ENCODE measurements at regions not wholly inside any gene's neighbourhood (a gene's known extent, or its start where the extent isn't known, plus 50 kb on each side); places are given as distances from the start of the nearest gene placed in this dataset.
"Not testable (repeated sequence)": the region's sequence is repeated elsewhere in the genome, so short reads cannot be mapped to it uniquely, and the experiment has no call there.

DNA sequence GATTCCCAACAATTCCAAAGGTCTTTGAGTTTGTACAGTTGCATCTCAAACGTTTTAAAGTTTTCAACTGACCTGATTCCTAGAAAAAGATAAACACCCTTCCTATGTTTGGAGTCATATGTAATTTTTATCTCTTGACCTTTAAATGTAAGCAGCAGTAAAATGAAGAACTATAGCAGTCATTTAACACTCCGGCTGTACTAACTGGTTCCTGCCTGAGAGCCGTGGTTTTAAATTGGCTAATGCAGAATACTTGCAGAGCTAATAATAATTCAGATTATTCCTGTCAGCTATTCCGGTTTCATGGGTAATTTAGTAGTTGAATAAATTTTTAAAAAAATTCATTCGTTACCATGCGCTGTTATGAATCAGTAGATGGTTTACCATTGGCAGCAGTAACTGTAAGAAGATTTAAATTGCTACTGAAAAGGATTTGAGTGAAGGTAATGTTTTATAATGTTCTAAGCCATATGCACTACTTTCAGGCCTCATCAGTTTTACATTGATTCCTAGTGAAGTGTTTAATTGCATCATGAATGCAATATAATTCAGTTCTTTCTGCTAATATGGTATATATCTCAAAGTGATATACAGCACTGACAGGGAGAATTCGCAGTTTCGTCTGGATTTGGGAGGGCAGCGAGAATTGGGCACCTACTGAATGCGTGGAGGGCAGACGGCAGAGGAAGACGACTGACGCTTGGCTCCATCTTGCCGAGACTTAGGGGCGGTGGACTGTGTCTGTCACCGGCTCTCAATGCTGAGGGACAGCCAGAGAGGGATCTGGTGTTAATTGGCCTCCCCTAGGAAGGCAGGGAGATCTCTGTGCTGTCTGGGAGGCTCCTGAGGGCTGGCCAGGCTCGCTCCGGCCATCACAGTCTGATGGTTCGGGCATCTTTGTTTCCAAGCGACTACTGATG is 217.7 kb downstream of the PHETA1 start:
- no peak for DNase-seq

GRCh38 chr12:111150360-111150759 is 218.5 kb downstream of the PHETA1 start:
- no peak for DNase-seq

DNA sequence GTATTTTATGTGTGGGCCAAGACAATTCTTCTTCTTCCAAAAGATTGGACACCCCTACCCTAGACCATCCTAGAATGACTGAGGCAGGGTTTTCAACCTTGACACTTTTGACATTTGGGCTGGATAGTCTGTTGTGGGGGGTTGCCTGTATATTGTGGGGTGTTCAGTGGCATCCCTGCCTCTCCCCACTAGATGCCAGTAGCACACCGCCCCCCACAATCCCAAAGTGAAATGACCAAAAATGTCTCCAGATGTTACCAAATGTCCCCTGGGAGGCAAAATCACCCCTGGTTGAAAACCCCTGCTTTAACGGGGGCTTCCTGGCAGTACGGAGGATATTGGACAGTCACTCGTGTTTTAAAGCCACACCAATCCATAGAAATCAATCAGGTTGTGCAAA is 219.6 kb downstream of the PHETA1 start:
- no peak for DNase-seq

DNA sequence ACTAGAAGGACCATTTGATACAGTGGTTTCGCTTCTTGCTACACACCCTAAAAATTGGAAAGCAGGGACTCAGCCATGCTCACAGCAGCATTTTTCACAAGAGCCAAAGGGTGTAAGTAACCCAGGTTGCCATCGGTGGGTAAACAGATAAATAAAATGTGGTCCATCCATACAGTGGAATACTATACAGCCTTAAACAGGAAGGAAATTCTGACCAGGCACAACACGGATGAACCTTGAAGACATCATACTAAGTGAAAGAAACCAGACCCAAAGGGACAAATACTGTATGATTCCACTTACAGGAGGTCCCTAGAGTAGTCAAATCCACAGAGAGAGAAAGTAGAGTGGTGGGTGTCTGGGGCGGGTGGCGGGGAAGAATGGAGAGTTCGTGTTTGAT is 220.9 kb downstream of the PHETA1 start:
- no peak for DNase-seq

GRCh38 chr12:111143271-111143670 is 222.9 kb upstream of the MYL2 start:
- no peak for DNase-seq

- DNase-seq = no peak
Measured at GRCh38 chr12:111141205-111141604, 220.8 kb upstream of the MYL2 start.

- no peak for DNase-seq
Measured at GRCh38 chr12:111138016-111138415, 217.6 kb upstream of the MYL2 start.

GRCh38 chr12:111135293-111135832 is 215.0 kb upstream of the MYL2 start:
- DNase-seq = no peak

DNA sequence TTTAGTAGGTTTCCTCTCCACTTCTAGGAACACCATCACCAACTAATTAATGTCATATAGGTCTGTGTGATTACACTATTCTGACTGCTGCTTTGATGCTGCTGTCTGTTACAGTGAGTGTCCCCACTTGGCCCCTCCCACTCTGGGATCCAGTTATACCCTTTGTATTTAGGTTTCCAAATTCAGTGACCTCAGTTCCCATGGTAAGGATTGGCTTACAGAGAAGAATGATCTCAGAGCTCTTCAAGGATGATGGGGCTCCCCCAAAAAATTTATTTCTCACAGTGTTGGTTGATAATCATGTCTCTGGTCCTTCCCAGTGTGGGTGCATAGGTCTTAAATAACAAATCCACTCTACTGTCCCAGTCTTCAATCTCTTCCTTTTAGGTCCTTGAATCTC is 210.0 kb upstream of the MYL2 start:
- no peak for DNase-seq

- DNase-seq = no peak
Measured at GRCh38 chr12:111129149-111129767, 208.9 kb upstream of the MYL2 start.

GRCh38 chr12:111126331-111126730 is 206.0 kb upstream of the MYL2 start:
- no peak for DNase-seq

DNA sequence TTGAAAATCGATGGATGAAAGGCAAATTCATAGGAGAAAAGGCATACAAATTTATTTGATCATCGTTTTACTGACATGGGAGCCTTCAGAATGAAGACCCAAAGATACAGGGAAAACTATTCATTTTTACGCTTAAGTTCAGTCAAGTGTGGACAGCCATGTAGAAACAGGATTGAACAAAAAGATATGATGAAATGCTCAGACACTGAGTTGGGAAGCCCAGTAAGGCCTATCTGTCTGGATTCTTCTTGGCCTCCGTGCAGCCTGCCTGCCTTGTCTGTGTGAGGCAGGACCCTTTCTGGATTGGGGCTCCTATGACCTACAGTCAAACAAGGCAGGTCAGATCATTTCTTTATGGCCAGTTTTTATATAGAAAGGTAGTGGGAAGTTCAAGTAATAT is 203.8 kb upstream of the MYL2 start:
- no peak for DNase-seq

DNA sequence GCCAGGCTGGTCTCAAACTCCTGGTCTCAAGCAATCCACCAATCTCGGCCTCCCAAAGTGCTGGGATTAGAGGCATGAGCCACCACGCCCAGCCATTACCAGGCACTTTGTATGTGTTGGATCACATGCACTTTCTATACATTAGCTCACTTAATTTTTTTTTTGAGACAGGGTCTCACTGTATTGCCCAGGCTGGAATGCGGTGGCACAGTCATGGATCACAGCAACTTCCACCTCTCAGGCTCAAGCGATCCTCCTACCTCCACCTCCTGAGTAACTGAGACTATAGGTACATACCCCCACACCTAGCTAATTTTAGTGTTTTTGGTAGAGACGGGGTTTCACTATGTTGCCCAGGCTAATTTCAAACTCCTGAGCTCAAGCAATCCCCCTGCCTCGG is 203.0 kb upstream of the MYL2 start:
- DNase-seq = no peak

DNA sequence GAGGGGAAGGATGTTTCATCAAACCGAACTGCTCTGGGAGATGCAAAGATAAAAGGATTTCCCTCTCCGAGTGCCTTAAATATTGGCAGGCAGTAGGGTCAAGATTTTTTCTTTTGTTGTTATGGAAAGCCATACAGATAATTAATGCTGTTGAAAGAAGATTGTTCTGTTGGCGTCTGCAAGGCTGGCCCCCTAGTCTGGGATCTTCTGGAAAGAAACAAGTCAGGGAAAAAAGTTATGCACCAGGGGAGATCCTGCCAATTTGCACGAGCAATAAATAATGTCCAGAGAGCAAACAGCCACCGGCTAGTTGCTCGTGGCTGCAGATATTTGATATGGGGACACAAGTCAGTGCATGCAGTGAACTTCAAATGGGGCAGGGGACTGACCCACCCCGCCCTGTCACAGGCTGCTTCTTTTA is 202.1 kb upstream of the MYL2 start:
- peak; percentile 93 for DNase-seq

GRCh38 chr12:111121840-111122239 is 201.5 kb upstream of the MYL2 start:
- peak; percentile 60 for DNase-seq

DNA sequence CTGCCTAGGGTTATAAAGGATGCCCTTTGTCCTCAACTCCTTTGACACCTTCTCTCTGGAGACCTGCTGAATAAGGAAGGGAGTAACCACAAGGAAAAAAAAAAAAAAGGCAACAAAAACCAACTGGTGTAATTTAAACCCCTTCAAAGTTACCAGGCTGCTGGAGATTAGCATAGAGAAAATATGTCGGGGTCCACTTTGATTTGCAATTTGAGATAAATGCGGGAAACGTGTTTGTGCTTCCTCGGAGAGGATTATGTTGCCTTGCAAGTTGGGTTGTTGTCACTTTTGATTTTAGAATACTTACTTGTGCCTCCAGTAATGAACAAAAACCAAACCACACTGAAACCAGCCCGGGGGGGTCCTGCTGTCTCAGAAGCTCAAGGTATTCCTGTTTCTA is 200.2 kb upstream of the MYL2 start:
- no peak for DNase-seq

GRCh38 chr12:111117017-111117416 is 196.6 kb upstream of the MYL2 start:
- DNase-seq = no peak

GRCh38 chr12:111113313-111113712 is 192.9 kb upstream of the MYL2 start:
- not testable (repeated sequence) for DNase-seq

DNA sequence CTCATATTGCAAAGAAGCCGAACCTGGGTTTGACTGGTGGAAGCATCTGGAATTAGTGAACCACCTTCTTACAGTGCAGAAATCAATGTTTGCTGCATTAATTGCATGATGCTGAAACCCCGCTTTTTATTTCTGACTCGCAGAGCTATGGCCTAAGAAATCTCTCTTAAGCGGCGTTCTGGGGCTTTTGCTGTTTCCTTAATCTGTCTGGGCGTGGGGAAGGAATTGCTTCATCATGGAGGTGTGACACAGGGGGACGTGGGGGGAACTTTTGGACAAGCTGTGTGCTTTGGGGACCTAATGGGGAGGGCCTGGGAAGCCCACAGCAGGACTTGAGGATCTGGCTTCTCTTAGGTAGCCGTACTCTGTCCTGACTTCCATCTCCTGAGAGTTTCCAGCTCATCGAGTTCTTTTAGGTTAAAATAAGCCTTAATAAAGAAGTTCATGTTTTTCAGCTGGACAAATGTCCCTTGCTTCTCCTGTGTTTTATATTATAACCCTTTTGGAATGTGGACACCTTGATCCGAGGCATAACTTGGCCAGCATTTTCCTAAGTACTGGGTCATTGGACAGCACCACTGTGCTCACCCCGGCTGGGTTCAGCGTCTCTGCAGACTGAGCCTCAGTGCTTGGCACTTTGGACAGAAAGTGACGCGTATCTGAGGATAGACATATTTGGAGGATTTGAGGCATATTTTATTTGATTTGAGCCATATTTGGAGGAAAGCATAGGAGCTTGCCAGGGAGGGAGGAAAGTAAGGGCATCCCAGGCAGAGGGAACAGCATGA is 192.1 kb upstream of the MYL2 start:
- no peak for DNase-seq

DNA sequence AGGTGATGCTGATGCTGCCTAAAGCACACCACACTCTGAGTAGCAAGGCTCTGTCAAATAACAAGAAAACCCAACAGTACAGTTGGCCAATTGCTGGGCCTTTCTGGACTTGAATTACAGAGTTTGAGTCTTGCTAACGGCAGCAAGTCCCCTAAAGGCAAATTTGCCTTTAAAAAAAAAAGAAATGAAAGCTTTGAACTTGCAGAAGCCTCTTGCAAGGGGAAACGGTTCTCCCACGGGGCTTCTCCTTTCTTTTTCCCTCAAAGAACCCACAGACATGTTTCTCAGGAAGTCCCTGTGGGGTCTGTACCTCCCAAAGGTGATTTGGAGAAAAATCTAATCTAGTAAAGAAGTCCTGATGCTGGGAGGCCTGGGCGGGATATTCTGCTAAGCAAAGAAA is 191.3 kb upstream of the MYL2 start:
- no peak for DNase-seq

DNA sequence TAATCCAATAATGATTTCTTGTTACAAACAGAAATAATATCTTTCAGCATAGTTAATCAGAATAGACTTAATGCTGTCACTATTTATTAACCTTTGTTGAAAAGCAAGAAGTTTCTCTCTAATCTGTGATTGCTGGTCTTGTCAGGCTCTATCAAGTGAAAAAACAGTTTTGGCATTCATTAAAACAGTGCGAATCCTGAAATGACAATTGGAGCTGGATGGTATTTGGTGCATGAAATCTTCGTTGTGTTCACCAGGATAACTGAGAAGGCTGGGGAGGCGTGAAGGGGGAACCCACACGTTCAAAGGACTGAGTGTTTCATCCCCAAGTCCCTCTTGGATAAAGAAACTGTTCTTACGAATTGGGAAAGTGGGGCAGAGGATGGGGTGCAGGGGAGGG is 190.2 kb upstream of the MYL2 start:
- DNase-seq = no peak

DNA sequence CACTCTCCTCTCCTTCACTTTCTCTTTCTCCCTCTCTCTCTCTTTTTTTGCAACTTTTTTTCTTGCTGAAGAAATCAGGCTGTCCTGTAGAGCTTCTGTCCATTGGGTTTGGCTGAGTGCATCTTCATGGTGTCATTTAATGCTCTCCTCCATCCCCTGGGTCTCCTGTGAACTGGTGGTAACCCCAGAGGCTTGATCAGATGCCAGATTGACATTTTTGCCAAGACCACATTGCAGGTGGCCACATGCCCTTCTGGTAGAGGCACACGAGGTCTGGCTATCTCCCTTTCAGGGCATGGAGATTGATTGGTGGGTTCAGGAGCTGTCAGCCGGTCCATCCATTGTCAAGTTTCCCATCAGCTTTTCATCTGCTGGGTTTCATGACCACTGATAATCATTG is 188.3 kb upstream of the MYL2 start:
- DNase-seq = no peak

GRCh38 chr12:111107392-111108178 is 187.2 kb upstream of the MYL2 start:
- no peak for DNase-seq
